Naive thymus-derived CD4-positive, alpha-beta T cell (primary cell): ENCODE measurements at regions not wholly inside any gene's neighbourhood (a gene's known extent, or its start where the extent isn't known, plus 50 kb on each side); places are given as distances from the start of the nearest gene placed in this dataset.

Source experiments
- ATAC-seq: fragments of 150-1000 bp; cut with Tn5 transposase; 2 replicates; pipeline ENCODE4 v1.10.0; 2021; ENCODE audit warnings: mild to moderate bottlenecking, moderate library complexity
- CTCF ChIA-PET: fragments of 350-600 bp; sonication (Branson Sonifier 250); formaldehyde crosslinking; loops from one replicate; lab custom pipeline; 2021; ENCODE audit warnings: antibody characterized with exemption; lab: Charles Lee
- POLR2A ChIA-PET: fragments of 350-600 bp; sonication (Branson Sonifier 250); formaldehyde crosslinking; loops from one replicate; lab custom pipeline; 2021; ENCODE audit warnings: antibody characterized with exemption, inconsistent platforms; lab: Charles Lee
- DNase-seq, 9 donors: peaks; one replicate each; pipeline versions ENCODE4 v3.0.0 to v3.0.0-alpha.2; 2020 to 2022; ENCODE audit warnings: mixed read lengths in 1 of 9
- H3K27ac ChIP-seq: one replicate; pipeline ENCODE4 v1.7.0; 2013; ENCODE audit warnings: mild to moderate bottlenecking, low read depth, low read length, moderate library complexity
- H3K27me3 ChIP-seq, 2 donors: one replicate each; pipeline ENCODE4 v1.7.0; 2013; ENCODE audit warnings: low read length in 2 of 2, mild to moderate bottlenecking in 2 of 2, moderate library complexity in 2 of 2; ENCODE audit not compliant: control insufficient read depth in 2 of 2, insufficient read depth in 2 of 2
- H3K36me3 ChIP-seq, 3 experiments: 1 replicate in 2 of 3; 2 replicates in 1 of 3; pipeline ENCODE4 v1.7.0; 2013; ENCODE audit warnings: low read length in 3 of 3, mild to moderate bottlenecking in 3 of 3, moderate library complexity in 1 of 3; ENCODE audit not compliant: insufficient read depth in 3 of 3, control insufficient read depth in 2 of 3
- H3K4me1 ChIP-seq, 2 donors: one replicate each; pipeline ENCODE4 v1.7.0; 2013; ENCODE audit warnings: low read length in 2 of 2, mild to moderate bottlenecking in 2 of 2, moderate library complexity in 1 of 2; ENCODE audit not compliant: control insufficient read depth in 2 of 2, insufficient read depth in 2 of 2
- H3K4me3 ChIP-seq: 2 replicates; pipeline ENCODE4 v1.7.0; 2013; ENCODE audit warnings: mild to moderate bottlenecking, low read length
- H3K9me3 ChIP-seq, 3 experiments: 1 replicate in 2 of 3; 2 replicates in 1 of 3; pipeline ENCODE4 v1.7.0; 2013; ENCODE audit warnings: low read length in 3 of 3; ENCODE audit not compliant: control insufficient read depth in 2 of 3
- H3K27ac Mint-ChIP-seq, 9 donors: one replicate each; pipeline ENCODE4 v1.8.0; 2020 to 2022; ENCODE audit warnings: mixed read lengths in 9 of 9, mild to moderate bottlenecking in 8 of 9, moderate library complexity in 5 of 9, inconsistent platforms in 2 of 9
- H3K27me3 Mint-ChIP-seq, 5 donors: one replicate each; pipeline ENCODE4 v1.8.0; 2021 to 2022; ENCODE audit warnings: mixed read lengths in 5 of 5, mild to moderate bottlenecking in 1 of 5
- H3K36me3 Mint-ChIP-seq, 5 donors: one replicate each; pipeline ENCODE4 v1.8.0; 2020 to 2022; ENCODE audit warnings: mixed read lengths in 5 of 5, mild to moderate bottlenecking in 3 of 5, inconsistent platforms in 1 of 5
- H3K4me1 Mint-ChIP-seq, 7 donors: one replicate each; pipeline ENCODE4 v1.8.0; 2020 to 2022; ENCODE audit warnings: mixed read lengths in 7 of 7, mild to moderate bottlenecking in 3 of 7, inconsistent platforms in 1 of 7
- H3K4me3 Mint-ChIP-seq, 10 donors: one replicate each; pipeline ENCODE4 v1.8.0; 2020 to 2022; ENCODE audit warnings: mild to moderate bottlenecking in 10 of 10, mixed read lengths in 10 of 10, moderate library complexity in 6 of 10, inconsistent platforms in 2 of 10
- H3K9me3 Mint-ChIP-seq, 11 donors: one replicate each; pipeline ENCODE4 v1.8.0; 2020 to 2022; ENCODE audit warnings: mixed read lengths in 11 of 11, mild to moderate bottlenecking in 4 of 11, inconsistent platforms in 1 of 11, moderate library complexity in 1 of 11
- intact Hi-C, 2 donors: fragments of 100-400 bp; cut with micrococcal nuclease; formaldehyde crosslinking; loops; one replicate each; pipeline ENCODE4 v1.15.1; 2023

- intact Hi-C loops = no loop called here
- CTCF ChIA-PET = no interaction called here
- Histone ChIP-seq H3K36me3 (no peaks in the 10 kb centered on the region), H3K27ac (no peak overlapping the region), H3K4me3 (no peak overlapping the region), H3K9me3 (no peaks in the 10 kb centered on the region), H3K4me1 (no peaks in the 10 kb centered on the region), H3K27me3 (no peaks in the 10 kb centered on the region)
- no peak for DNase-seq
- Mint-ChIP-seq H3K4me1 (peaks cover 0 to 3% (median 0%) of the 10 kb centered on the region in 7 donors), H3K27ac (no peak overlapping the region), H3K27me3 (peaks cover 4 to 12% (median 5%) of the 10 kb centered on the region in 5 donors), H3K9me3 (peaks cover 0 to 10% (median 2%) of the 10 kb centered on the region in 11 donors), H3K4me3 (no peak overlapping the region), H3K36me3 (peaks cover 0 to 1% (median 0%) of the 10 kb centered on the region in 5 donors)
- POLR2A ChIA-PET = no interaction called here
- ATAC-seq = no peak
Measured at GRCh38 chr4:17153572-17153971, 255.1 kb upstream of the LDB2 start.

- intact Hi-C loops = no loop called here
- Histone ChIP-seq H3K4me1 (no peaks in the 10 kb centered on the region), H3K36me3 (no peaks in the 10 kb centered on the region), H3K27ac (no peak overlapping the region), H3K9me3 (no peaks in the 10 kb centered on the region), H3K4me3 (no peak overlapping the region), H3K27me3 (no peaks in the 10 kb centered on the region)
- H3K36me3 Mint-ChIP-seq = no peaks in the 10 kb centered on the region
- peaks cover 0 to 10% (median 4%) of the 10 kb centered on the region in 11 donors for H3K9me3 Mint-ChIP-seq
- peaks cover 4 to 12% (median 5%) of the 10 kb centered on the region in 5 donors for H3K27me3 Mint-ChIP-seq
- POLR2A ChIA-PET = no interaction called here
- H3K4me1 Mint-ChIP-seq = peaks cover 0 to 3% (median 0%) of the 10 kb centered on the region in 7 donors
- no peak overlapping the region for H3K4me3 Mint-ChIP-seq
- ATAC-seq (no peak), DNase-seq (no peak)
- H3K27ac Mint-ChIP-seq = no peak overlapping the region
- CTCF ChIA-PET = no interaction called here
Measured at GRCh38 chr4:17152941-17153540, 254.6 kb upstream of the LDB2 start.

GRCh38 chr4:17142232-17142711, 243.8 kb upstream of the LDB2 start:
- Mint-ChIP-seq H3K27me3 (peaks cover 0 to 25% (median 10%) of the 10 kb centered on the region in 5 donors), H3K27ac (no peak overlapping the region), H3K4me1 (peaks cover 0 to 4% (median 0%) of the 10 kb centered on the region in 7 donors), H3K4me3 (no peak overlapping the region), H3K9me3 (peaks cover 7 to 38% (median 19%) of the 10 kb centered on the region in 11 donors), H3K36me3 (peaks cover 0 to 7% (median 0%) of the 10 kb centered on the region in 5 donors)
- ChIA-PET CTCF (no interaction called here), POLR2A (no interaction called here)
- ATAC-seq (no peak), DNase-seq (no peak)
- no peak overlapping the region for H3K4me3 ChIP-seq
- no peak overlapping the region for H3K27ac ChIP-seq
- peaks cover 0 to 8% (median 0%) of the 10 kb centered on the region in 3 experiments for H3K9me3 ChIP-seq
- H3K36me3 ChIP-seq = no peaks in the 10 kb centered on the region
- no peaks in the 10 kb centered on the region for H3K27me3 ChIP-seq
- intact Hi-C loops = no loop called here
- H3K4me1 ChIP-seq = no peaks in the 10 kb centered on the region

GRCh38 chr4:17138847-17139246, 240.4 kb upstream of the LDB2 start:
- peaks cover 0 to 13% (median 0%) of the 10 kb centered on the region in 5 donors for H3K36me3 Mint-ChIP-seq
- CTCF ChIA-PET = no interaction called here

GRCh38 chr4:17134565-17134964, 236.1 kb upstream of the LDB2 start:
- Histone ChIP-seq H3K36me3 (no peaks in the 10 kb centered on the region), H3K4me1 (no peaks in the 10 kb centered on the region), H3K27ac (no peak overlapping the region), H3K27me3 (no peaks in the 10 kb centered on the region), H3K4me3 (no peak overlapping the region), H3K9me3 (peaks cover 0 to 8% (median 0%) of the 10 kb centered on the region in 3 experiments)
- CTCF ChIA-PET = no interaction called here
- H3K9me3 Mint-ChIP-seq = peaks cover 0 to 29% (median 11%) of the 10 kb centered on the region in 11 donors
- no peak overlapping the region for H3K27ac Mint-ChIP-seq
- ATAC-seq = no peak
- no peak for DNase-seq
- POLR2A ChIA-PET = no interaction called here
- H3K4me3 Mint-ChIP-seq = no peak overlapping the region
- intact Hi-C loops = no loop called here
- peaks cover 0 to 7% (median 0%) of the 10 kb centered on the region in 7 donors for H3K4me1 Mint-ChIP-seq
- H3K27me3 Mint-ChIP-seq = peaks cover 2 to 42% (median 9%) of the 10 kb centered on the region in 5 donors
- peaks cover 0 to 14% (median 0%) of the 10 kb centered on the region in 5 donors for H3K36me3 Mint-ChIP-seq

More at GRCh38 chr4:17138847-17139246, 240.4 kb upstream of the LDB2 start:
- DNase-seq = no peak
- Mint-ChIP-seq H3K27ac (no peak overlapping the region), H3K4me3 (no peak overlapping the region), H3K4me1 (peaks cover 0 to 4% (median 0%) of the 10 kb centered on the region in 7 donors), H3K27me3 (peaks cover 2 to 26% (median 11%) of the 10 kb centered on the region in 5 donors), H3K9me3 (peaks cover 8 to 39% (median 19%) of the 10 kb centered on the region in 11 donors)
- POLR2A ChIA-PET = no interaction called here
- Histone ChIP-seq H3K36me3 (no peaks in the 10 kb centered on the region), H3K9me3 (peaks cover 0 to 8% (median 0%) of the 10 kb centered on the region in 3 experiments), H3K27ac (no peak overlapping the region), H3K4me1 (no peaks in the 10 kb centered on the region), H3K4me3 (no peak overlapping the region), H3K27me3 (no peaks in the 10 kb centered on the region)
- no peak for ATAC-seq
- intact Hi-C loops = no loop called here

- POLR2A ChIA-PET = no interaction called here
- Histone ChIP-seq H3K27ac (no peak overlapping the region), H3K4me1 (no peaks in the 10 kb centered on the region), H3K27me3 (no peaks in the 10 kb centered on the region), H3K9me3 (peaks cover 0 to 4% (median 0%) of the 10 kb centered on the region in 3 experiments), H3K4me3 (no peak overlapping the region), H3K36me3 (no peaks in the 10 kb centered on the region)
- DNase-seq (no peak), ATAC-seq (no peak)
- Mint-ChIP-seq H3K4me1 (peaks cover 0 to 7% (median 0%) of the 10 kb centered on the region in 7 donors), H3K4me3 (no peak overlapping the region), H3K27me3 (peaks cover 2 to 42% (median 9%) of the 10 kb centered on the region in 5 donors), H3K36me3 (peaks cover 0 to 14% (median 0%) of the 10 kb centered on the region in 5 donors), H3K9me3 (peaks cover 0 to 24% (median 11%) of the 10 kb centered on the region in 11 donors), H3K27ac (no peak overlapping the region)
- CTCF ChIA-PET = no interaction called here
- intact Hi-C loops = no loop called here
Measured at GRCh38 chr4:17134100-17134499, 235.7 kb upstream of the LDB2 start.
